ENCODE measurements at regions not wholly inside any gene's neighbourhood (a gene's known extent, or its start where the extent isn't known, plus 50 kb on each side); places are given as distances from the start of the nearest gene placed in this dataset.
"Not testable (repeated sequence)": the region's sequence is repeated elsewhere in the genome, so short reads cannot be mapped to it uniquely, and the experiment has no call there.

DNA sequence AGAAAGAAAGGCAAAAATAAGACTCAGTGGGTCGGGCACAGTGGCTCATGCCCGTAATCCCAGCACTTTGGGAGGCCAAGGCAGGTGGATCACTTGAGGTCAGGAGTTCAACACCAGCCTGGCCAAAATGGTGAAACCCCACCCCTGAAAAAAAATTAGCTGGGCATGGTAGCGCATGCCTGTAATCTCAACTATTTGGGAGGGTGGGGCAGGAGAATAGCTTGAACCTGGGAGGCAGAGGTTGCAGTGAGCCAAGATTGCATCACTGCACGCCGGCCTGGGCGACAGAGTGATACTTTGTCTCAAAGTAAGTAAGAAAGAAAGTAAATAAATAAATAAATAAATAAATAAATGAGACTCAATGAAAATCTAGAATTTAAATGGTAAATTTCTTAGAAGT is 145.9 kb upstream of the KRR1 start:
- in situ Hi-C loops (cut with MboI; ENCODE audit: low sequenced_read_pairs) = not testable (repeated sequence)

DNA sequence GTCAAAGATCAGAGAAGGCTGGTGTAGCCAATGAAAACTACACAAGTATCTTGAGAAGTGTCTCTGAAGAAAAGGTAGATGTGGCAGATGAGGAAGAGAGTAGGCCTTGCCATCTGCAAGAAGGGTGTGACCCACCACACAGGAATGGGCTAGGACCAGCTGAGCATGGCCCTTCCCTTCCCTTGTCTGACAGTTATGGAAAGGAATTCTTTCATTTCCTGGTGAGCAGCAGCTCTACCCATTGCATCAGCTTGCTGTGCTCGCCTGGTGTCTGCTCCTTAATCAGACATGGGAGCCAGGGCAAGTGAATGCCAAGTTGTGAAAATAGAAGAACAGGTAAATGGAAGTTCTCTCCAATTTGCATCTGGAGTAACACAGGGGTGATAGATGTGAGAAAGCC is 145.2 kb upstream of the KRR1 start:
- in situ Hi-C loops (cut with MboI; ENCODE audit: low sequenced_read_pairs) = no loop called here

- in situ Hi-C loops (cut with MboI; ENCODE audit: low sequenced_read_pairs) = no loop called here
Observed at GRCh38 chr12:75656210-75656609, 144.8 kb upstream of the KRR1 start.

- in situ Hi-C loops (cut with MboI; ENCODE audit: low sequenced_read_pairs) = no loop called here
Observed at GRCh38 chr12:75655315-75655806, 144.0 kb upstream of the KRR1 start.

- in situ Hi-C loops (cut with MboI; ENCODE audit: low sequenced_read_pairs) = no loop called here
Observed at GRCh38 chr12:75651342-75651695, 139.9 kb upstream of the KRR1 start.

DNA sequence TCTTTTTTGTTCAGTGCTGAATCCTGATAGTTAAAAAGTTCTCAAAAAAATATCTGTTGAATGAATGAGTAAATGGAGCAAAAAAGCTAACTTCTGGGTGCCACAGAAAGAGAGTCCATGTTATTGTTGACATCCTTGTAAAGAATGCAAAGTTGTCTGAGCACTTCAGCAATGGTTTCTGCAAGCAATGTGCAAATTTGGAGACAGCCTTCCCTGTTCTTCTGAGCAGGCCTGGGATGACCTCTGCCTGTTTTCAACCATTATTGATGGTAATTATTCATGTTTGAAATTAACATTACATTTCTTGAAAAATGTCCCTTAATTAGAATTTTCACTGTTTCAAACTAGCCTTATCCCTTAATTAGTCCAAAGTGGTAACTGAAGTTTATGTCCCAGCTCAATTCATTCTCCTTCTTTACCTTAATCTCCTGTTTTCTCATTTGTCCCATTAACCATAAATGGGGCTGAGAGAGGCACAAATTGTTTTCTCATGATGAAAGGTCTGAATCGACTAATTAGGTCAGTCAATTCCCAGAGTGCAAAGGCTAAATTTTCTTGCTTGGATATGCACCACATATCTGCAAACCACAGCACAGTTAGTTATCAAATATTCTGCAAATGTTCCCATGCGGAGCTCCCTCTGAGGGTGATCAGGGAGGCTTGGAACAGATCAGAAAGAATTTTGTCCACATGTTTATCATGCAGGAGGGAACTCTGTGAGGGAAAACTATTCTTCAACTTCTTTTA is 139.4 kb upstream of the KRR1 start:
- in situ Hi-C loops (cut with MboI; ENCODE audit: low sequenced_read_pairs) = no loop called here

- in situ Hi-C loops (cut with MboI; ENCODE audit: low sequenced_read_pairs) = no loop called here
Observed at GRCh38 chr12:75650100-75650499, 138.7 kb upstream of the KRR1 start.

- in situ Hi-C loops (cut with MboI; ENCODE audit: low sequenced_read_pairs) = no loop called here
Observed at GRCh38 chr12:75648856-75649255, 137.4 kb upstream of the KRR1 start.

GRCh38 chr12:75646329-75647210 is 135.2 kb upstream of the KRR1 start:
- in situ Hi-C loops (cut with MboI; ENCODE audit: low sequenced_read_pairs) = no loop called here

DNA sequence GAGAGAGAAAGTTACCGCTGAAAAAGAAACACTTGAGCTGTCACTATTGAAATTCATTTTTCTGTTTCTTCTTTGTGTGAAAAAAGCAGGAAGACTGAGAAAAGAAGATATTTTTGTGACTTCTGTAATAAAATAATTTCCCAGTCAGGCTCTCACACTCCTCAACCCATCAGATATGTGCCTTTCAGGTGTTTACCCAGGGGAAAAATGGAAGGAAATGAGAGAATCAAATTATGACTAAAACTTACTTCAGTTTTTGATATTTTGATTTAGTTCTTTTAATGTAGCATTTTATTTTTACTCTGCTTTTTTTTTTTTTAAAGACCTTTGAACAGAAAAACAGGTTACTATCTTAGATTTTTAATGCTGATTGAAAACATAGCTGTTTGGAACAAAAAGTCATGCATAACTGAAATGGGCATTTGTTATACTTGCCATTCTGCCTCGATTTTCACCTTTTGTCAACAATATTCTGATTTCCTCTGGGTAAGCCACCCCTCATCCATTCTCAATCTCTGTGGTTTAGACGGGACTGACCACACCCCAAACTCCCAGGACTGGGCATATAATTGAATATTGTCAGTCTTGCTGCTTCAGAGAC is 133.2 kb upstream of the KRR1 start:
- in situ Hi-C loops (cut with MboI; ENCODE audit: low sequenced_read_pairs) = no loop called here

GRCh38 chr12:75643119-75643518 is 131.7 kb upstream of the KRR1 start:
- in situ Hi-C loops (cut with MboI; ENCODE audit: low sequenced_read_pairs) = not testable (repeated sequence)

- in situ Hi-C loops (cut with MboI; ENCODE audit: low sequenced_read_pairs) = no loop called here
Observed at GRCh38 chr12:75642226-75642625, 130.8 kb upstream of the KRR1 start.

DNA sequence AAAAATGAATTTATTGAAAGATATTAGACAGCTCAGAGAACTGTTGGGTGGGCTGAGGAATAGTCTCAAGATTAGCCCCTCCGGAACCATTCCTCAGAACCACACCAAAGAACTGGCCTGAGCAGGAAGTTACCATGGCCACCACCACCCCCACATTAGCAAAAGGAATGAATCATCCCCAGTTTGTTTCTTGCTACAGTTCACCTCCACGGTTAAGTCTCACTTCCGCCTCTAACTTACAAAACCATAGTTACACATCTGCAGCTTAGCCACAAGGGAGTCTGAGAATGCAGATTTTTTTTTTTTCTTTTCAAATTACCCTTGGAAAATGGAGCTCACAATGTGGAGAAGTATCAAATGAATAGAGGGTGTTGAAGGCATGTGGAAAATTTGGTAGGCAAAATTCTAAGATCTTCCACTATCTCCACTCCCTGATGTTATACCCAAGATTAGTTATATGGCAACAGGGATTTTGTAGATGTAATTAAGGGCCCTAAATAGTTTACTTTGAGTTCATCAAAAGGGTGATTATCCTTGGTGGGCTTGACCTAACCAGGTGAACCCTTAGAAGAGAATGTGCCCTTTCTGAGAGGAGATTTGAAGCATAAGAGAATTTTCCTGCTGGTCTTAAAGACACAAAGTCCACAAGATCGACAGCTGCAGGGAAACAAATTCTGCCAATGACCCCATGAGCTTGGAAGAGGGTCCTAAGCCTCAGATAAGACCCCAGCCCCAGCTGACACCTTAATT is 129.8 kb upstream of the KRR1 start:
- in situ Hi-C loops (cut with MboI; ENCODE audit: low sequenced_read_pairs) = no loop called here

DNA sequence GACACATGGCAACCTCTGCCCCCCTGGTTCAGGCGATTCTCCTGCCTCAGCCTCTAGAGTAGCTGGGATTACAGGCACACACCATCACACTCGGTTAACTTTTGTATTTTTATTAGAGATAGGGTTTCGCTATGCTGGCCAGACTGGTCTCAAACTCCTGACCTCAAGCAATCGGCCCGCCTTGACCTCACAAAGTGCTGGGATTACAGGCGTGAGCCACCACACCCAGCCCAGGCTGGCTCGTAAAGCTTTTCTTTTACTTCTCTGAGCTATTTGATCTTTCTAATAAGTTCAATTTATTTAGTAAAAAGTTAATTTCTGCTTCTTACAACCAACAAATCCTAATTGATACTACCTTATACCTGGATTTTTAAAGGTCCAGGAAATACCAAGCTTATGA is 127.4 kb upstream of the KRR1 start:
- in situ Hi-C loops (cut with MboI; ENCODE audit: low sequenced_read_pairs) = no loop called here

GRCh38 chr12:75636607-75637006 is 125.2 kb upstream of the KRR1 start:
- in situ Hi-C loops (cut with MboI; ENCODE audit: low sequenced_read_pairs) = no loop called here

DNA sequence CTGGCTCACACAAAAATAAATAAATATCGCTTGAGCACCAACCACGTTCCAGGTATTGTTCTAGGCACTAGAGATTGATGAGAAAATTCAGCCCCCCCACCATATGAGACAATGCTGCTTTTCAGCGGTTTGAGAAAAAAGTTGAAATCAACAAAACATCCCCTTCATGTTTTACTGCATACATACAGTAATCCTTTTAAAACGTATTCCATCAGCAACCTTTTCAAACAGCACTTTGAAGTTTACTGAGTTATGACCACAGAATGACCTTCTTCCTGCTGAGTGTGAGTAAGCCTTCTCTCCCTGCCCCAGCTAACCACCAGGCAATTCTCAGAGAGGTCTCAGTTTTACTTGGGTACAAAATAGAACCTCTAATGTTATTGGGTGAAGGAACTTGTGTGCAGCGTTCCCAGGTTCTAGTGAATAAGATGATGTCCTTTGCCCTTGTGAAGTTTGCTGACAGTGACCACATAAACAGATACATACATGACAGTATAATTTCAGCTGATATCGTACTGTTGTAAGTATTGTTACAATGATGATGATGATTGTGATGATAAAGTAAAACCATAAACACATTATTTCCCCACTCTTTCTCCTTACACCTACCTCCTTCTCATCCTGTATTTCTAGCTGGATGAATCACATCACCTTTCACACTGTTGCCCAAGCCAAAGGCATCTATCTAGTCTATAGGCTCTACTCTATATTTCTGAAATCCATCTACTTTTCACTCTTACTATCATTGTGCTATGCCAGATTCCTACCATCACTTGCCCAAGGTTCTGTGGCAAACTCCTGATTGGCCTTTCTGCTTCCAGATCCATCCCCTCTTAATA is 124.4 kb upstream of the KRR1 start:
- in situ Hi-C loops (cut with MboI; ENCODE audit: low sequenced_read_pairs) = no loop called here

DNA sequence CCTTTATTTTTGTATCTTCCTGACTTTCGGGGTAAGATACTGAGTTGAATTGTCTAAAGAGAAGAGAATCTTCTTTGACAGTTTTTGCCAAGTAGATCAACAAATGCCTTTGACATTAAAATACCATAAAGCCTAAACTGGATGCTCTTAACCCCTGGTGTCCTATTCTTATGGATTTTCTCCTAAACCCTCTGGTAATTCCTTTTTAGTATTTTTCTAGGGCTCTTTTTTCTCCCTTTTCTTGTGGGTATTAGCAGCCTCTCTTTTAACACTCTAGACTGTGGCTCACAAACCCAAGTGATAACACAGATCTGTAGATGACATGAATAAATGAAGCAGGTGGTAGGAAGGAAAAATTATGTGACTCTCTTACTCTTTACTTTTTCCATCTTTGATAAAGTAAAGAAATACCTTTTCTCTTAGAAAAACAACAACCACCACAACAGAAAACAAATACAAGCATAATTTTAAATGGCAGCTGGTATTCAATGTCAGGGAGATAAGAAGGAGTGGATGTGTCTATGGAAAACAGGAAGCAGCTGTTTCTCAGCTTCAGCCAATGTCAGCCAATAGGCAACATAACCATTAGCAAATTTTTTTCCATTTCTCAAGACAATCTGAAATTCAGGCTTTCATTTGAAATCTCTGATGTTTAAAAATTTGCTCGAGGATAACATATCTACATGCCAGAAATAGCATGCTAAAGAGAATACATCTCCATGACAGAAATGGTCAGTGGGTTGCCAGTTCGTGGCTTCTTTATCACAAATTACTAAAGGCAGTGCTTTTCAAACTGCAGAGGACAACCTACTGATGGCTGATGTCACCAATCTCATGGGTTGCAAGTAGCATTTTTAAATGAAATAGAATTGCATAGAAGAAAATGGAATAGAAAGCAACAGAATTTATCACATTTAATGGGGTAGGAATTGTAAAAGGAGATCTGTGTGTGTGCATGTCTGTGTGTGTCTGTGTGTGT is 123.1 kb upstream of the KRR1 start:
- in situ Hi-C loops (cut with MboI; ENCODE audit: low sequenced_read_pairs) = no loop called here

DNA sequence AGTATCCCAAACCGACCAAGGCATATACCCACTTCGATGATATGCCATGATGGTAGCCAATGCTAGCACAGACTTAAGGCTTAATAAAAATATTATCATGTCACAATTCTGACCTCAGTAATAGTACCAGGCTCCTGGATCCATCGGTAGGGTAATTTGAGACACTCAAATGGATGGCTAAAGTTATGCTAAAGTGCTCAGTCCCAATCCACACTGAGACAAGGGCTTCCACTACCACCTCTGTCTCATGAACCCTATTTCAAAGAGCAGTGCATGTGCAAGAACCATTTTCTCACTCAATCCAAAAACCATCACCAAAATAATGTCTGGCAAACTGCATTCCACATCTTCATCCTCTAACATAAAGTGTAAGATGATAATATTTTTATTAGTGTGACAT is 122.4 kb upstream of the KRR1 start:
- in situ Hi-C loops (cut with MboI; ENCODE audit: low sequenced_read_pairs) = no loop called here

DNA sequence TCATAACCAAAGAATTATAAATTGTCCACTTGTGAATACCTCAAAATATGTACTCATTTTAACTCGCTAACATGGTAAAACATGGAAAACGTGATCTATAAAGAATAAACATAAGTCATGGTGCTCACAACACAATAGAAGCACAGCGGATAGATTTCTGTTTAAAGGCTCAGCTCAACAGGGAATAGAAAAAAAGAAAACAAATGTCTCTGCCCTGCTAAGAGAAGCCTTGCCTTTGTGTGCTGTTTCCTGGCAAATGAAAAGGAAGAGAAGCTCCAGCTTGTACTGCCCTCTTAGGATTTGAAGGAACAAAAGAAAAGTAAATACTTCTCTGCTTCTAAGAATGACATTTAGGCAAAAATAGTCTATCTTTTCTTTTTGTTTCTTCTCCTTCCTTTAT is 121.0 kb upstream of the KRR1 start:
- in situ Hi-C loops (cut with MboI; ENCODE audit: low sequenced_read_pairs) = no loop called here
